Retinal pigment epithelial cell (primary cell): ENCODE measurements at regions not wholly inside any gene's neighbourhood (a gene's known extent, or its start where the extent isn't known, plus 50 kb on each side); places are given as distances from the start of the nearest gene placed in this dataset.

ENCODE experiments used
- DNase-seq: peaks from one replicate; pipeline ENCODE4 v3.0.0-alpha.2; 2010; ENCODE audit warnings: low read depth
- H3K4me3 ChIP-seq: 2 replicates; pipeline ENCODE4 v1.5.1; 2011; ENCODE audit warnings: mild to moderate bottlenecking, low read length, control low read depth, moderate library complexity
- CTCF ChIP-seq: conservative IDR thresholded peaks from 2 replicates; pipeline ENCODE4 v1.5.1; 2011; ENCODE audit warnings: low read depth, low read length, control low read depth, inconsistent platforms

DNA sequence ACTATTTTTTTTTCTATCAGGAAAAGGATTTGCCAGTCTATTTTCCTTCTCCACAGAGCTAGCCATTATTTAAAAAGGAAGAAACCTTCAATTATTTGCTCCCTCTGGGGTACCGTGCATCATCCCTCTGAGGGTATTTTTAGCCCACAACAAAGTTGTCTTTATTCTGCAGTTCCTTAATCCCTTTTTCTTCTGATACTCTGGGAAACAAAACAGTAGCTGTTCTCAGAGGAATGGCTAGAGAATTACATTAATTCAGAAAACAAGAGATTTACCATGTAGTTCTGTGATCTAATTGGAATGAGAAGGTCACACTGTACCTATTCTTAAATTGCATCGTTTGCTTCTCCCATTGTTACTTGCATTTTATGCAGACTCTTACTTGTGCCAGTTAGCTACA is 1056.7 kb downstream of the STIM2 start:
- DNase-seq = peak; percentile 67
- no peak for TF ChIP-seq CTCF
- no peak overlapping the region for H3K4me3 ChIP-seq

DNA sequence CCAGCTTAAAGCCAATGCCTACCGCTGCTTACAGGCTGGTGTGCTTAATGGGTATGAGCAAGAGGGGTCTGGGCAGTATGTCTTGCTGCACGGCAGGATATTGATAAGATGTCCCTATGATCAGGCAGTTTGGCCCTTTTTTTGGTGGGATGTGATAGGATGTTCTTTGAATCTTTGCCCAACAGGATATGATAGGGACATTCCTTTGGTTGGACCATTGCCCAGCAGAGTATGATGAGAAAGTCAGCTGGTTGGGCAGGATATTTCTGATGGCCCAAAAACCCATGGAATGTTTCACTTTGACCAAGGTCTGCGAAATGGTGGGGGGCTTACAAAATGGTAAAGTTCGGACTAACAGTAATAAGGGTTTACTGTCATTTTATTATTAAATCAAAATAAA is 1060.6 kb downstream of the STIM2 start:
- no peak for TF ChIP-seq CTCF
- DNase-seq = no peak
- H3K4me3 ChIP-seq = no peak overlapping the region

- no peak for TF ChIP-seq CTCF
- H3K4me3 ChIP-seq = no peak overlapping the region
- no peak for DNase-seq
Measured at GRCh38 chr4:27928761-27929540, 1068.3 kb downstream of the STIM2 start.

GRCh38 chr4:27930291-27930690 is 1069.7 kb downstream of the STIM2 start:
- TF ChIP-seq CTCF = no peak
- DNase-seq = no peak
- no peak overlapping the region for H3K4me3 ChIP-seq

GRCh38 chr4:27930976-27931375 is 1070.3 kb downstream of the STIM2 start:
- no peak overlapping the region for H3K4me3 ChIP-seq
- DNase-seq = no peak
- TF ChIP-seq CTCF = no peak

GRCh38 chr4:27931584-27931983 is 1070.9 kb downstream of the STIM2 start:
- no peak for DNase-seq
- TF ChIP-seq CTCF = no peak
- H3K4me3 ChIP-seq = no peak overlapping the region

DNA sequence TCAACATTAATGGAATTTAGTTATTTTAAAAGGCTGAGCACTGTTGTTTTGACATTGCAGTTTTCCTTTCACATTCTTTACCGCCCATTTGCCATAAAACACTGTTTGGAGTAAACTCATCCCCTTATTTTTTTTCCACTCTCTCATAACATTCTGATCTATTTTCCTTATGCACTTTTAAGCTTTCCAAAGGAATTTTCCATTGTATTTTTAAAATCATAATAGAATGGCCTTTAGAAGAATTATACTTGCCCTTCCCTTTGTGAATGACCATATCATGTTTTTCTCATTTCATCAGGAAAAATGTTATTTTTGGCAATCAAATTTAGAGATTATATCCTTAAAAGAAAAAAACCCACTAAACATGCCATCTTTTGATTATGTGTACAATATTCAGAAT is 1074.2 kb downstream of the STIM2 start:
- TF ChIP-seq CTCF = no peak
- H3K4me3 ChIP-seq = no peak overlapping the region
- no peak for DNase-seq
